HepG2 (cell line): ENCODE measurements at regions not wholly inside any gene's neighbourhood (a gene's known extent, or its start where the extent isn't known, plus 50 kb on each side); places are given as distances from the start of the nearest gene placed in this dataset.

Experiments
- EP300 ChIP-seq, 3 experiments: sonication (generic) in 1 of 3; formaldehyde crosslinking in 1 of 3; IDR thresholded peaks; 2 replicates each; pipeline versions ENCODE4 v1.5.1 to v1.6.1; 2011 to 2020; ENCODE audit warnings: low read depth in 2 of 3, low read length in 2 of 3, borderline replicate concordance in 1 of 3, improper control_type of control experiment in 1 of 3, mild to moderate bottlenecking in 1 of 3, missing genetic modification reagents in 1 of 3, moderate library complexity in 1 of 3
- KMT2A ChIP-seq: sonication (generic); formaldehyde crosslinking; IDR thresholded peaks from 2 replicates; pipeline ENCODE4 v1.4.0; 2020; ENCODE audit warnings: missing genetic modification reagents
- RBFOX2 ChIP-seq: fragments of 200-400 bp; formaldehyde crosslinking; IDR thresholded peaks from 2 replicates; pipeline ENCODE4 v1.6.1; 2017; ENCODE audit warnings: low read depth, mild to moderate bottlenecking, low read length
- SP1 ChIP-seq, 2 experiments: fragments of 450-650 bp in 1 of 2; sonication (generic) in 1 of 2; formaldehyde crosslinking in 1 of 2; IDR thresholded peaks; 2 replicates each; pipeline versions ENCODE4 v1.4.0 to v1.6.1; 2016 to 2020; ENCODE audit warnings: missing genetic modification reagents in 1 of 2
- TAF1 ChIP-seq: sonication (generic); formaldehyde crosslinking; IDR thresholded peaks from 2 replicates; pipeline ENCODE4 v1.4.0; 2020; ENCODE audit warnings: missing genetic modification reagents
- ZNF570 ChIP-seq: sonication (generic); formaldehyde crosslinking; IDR thresholded peaks from 2 replicates; pipeline ENCODE4 v1.4.0; 2020; ENCODE audit warnings: mild to moderate bottlenecking, missing genetic modification reagents, borderline replicate concordance
- TF ChIP-seq, protein P1 (sequence below): sonication (generic); formaldehyde crosslinking; IDR thresholded peaks from one replicate; pipeline ENCODE4 v1.5.1; 2020; ENCODE audit warnings: mild to moderate bottlenecking, missing genetic modification reagents; ENCODE audit errors: not compliant biosample characterization
- TF ChIP-seq, protein P2 (sequence below): sonication (generic); formaldehyde crosslinking; IDR thresholded peaks from 2 replicates; pipeline ENCODE4 v1.5.0; 2020; ENCODE audit warnings: mild to moderate bottlenecking, missing genetic modification reagents, moderate library complexity
- TF ChIP-seq, protein P3 (sequence below): sonication (generic); formaldehyde crosslinking; IDR thresholded peaks from 2 replicates; pipeline ENCODE4 v1.4.0; 2020; ENCODE audit warnings: mild to moderate bottlenecking, missing genetic modification reagents

DNA sequence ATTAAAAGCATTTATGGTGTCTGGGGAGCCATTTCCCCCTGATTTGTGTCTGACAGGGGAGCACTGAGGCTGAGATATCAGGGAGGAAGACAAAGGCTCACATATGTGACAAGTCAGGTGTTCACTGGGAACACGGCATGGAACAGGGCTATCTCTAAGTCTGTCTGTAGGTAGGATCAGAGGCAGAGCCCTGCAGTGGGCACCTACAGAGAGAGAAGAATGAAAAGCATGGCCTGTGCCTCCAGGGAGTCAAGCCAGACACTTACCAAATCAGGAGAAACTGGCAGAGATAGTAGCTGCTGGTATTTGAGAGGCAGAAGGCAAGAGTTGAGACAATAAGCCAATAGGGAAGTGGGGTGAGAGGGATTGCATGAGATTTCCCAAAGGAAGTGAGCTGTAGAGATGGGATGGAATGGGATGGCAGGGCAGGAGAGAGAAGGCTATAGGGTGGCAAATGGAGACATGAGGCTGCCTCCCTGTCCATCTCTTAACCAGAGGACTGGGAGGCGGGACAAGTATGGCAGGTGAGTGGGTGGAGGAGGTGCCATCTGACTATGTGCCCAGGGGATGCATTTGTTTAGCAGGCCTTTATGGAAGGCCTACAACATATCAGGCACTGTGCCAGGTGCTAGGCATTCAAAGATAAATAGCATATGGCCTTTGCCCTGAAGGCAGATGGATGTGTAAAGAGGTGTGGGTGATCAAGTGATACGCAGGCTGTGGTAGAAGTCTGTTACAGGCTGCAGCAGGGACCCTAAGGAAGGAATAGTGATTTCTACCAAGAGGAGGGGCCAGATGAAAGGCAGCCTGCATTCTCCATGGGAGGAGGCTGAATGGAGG lies 136.2 kb upstream of the IPO9 start:
- TF ChIP-seq RBFOX2 (no peak), KMT2A (CRISPR knock-in tag) (no peak), EP300 (IDR thresholded peaks at IDR 0.05; ENCODE audit: low read depth in 2 of 2, low read length in 2 of 2) (no peak), EP300 (CRISPR knock-in tag; IDR thresholded peaks at IDR 0.05; ENCODE audit: borderline replicate concordance) (no peak), TAF1 (CRISPR knock-in tag) (no peak), ZNF570 (CRISPR knock-in tag) (no peak), SP1 (IDR thresholded peaks at IDR 0.05) (no peak), SP1 (CRISPR knock-in tag; IDR thresholded peaks at IDR 0.05) (no peak)
- TF ChIP-seq, protein P1, sequence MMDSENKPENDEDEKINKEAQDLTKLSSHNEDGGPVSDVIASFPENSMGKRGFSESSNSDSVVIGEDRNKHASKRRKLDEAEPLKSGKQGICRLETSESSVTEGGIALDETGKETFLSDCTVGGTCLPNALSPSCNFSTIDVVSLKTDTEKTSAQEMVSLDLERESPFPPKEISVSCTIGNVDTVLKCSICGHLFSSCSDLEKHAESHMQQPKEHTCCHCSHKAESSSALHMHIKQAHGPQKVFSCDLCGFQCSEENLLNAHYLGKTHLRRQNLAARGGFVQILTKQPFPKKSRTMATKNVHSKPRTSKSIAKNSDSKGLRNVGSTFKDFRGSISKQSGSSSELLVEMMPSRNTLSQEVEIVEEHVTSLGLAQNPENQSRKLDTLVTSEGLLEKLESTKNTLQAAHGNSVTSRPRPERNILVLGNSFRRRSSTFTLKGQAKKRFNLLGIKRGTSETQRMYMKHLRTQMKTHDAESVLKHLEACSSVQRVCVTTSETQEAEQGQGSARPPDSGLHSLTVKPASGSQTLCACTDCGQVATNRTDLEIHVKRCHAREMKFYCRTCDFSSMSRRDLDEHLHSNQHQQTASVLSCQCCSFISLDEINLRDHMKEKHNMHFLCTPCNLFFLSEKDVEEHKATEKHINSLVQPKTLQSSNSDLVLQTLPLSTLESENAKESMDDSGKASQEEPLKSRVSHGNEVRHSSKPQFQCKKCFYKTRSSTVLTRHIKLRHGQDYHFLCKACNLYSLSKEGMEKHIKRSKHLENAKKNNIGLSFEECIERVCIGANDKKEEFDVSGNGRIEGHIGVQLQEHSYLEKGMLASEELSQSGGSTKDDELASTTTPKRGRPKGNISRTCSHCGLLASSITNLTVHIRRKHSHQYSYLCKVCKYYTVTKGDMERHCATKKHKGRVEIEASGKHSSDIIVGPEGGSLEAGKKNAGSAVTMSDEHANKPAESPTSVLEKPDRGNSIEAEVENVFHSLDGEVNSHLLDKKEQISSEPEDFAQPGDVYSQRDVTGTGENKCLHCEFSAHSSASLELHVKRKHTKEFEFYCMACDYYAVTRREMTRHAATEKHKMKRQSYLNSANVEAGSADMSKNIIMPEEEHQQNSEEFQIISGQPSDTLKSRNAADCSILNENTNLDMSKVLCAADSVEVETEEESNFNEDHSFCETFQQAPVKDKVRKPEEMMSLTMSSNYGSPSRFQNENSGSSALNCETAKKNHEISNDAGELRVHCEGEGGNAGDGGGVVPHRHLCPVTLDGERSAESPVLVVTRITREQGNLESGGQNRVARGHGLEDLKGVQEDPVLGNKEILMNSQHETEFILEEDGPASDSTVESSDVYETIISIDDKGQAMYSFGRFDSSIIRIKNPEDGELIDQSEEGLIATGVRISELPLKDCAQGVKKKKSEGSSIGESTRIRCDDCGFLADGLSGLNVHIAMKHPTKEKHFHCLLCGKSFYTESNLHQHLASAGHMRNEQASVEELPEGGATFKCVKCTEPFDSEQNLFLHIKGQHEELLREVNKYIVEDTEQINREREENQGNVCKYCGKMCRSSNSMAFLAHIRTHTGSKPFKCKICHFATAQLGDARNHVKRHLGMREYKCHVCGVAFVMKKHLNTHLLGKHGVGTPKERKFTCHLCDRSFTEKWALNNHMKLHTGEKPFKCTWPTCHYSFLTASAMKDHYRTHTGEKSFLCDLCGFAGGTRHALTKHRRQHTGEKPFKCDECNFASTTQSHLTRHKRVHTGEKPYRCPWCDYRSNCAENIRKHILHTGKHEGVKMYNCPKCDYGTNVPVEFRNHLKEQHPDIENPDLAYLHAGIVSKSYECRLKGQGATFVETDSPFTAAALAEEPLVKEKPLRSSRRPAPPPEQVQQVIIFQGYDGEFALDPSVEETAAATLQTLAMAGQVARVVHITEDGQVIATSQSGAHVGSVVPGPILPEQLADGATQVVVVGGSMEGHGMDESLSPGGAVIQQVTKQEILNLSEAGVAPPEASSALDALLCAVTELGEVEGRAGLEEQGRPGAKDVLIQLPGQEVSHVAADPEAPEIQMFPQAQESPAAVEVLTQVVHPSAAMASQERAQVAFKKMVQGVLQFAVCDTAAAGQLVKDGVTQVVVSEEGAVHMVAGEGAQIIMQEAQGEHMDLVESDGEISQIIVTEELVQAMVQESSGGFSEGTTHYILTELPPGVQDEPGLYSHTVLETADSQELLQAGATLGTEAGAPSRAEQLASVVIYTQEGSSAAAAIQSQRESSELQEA (CRISPR knock-in tag), result no peak
- TF ChIP-seq, protein P2, sequence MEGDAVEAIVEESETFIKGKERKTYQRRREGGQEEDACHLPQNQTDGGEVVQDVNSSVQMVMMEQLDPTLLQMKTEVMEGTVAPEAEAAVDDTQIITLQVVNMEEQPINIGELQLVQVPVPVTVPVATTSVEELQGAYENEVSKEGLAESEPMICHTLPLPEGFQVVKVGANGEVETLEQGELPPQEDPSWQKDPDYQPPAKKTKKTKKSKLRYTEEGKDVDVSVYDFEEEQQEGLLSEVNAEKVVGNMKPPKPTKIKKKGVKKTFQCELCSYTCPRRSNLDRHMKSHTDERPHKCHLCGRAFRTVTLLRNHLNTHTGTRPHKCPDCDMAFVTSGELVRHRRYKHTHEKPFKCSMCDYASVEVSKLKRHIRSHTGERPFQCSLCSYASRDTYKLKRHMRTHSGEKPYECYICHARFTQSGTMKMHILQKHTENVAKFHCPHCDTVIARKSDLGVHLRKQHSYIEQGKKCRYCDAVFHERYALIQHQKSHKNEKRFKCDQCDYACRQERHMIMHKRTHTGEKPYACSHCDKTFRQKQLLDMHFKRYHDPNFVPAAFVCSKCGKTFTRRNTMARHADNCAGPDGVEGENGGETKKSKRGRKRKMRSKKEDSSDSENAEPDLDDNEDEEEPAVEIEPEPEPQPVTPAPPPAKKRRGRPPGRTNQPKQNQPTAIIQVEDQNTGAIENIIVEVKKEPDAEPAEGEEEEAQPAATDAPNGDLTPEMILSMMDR (CRISPR knock-in tag), result no peak
- TF ChIP-seq, protein P3, sequence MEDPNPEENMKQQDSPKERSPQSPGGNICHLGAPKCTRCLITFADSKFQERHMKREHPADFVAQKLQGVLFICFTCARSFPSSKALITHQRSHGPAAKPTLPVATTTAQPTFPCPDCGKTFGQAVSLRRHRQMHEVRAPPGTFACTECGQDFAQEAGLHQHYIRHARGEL, result no peak
